HG03521 (cell line): ENCODE measurements at regions not wholly inside any gene's neighbourhood (a gene's known extent, or its start where the extent isn't known, plus 50 kb on each side); places are given as distances from the start of the nearest gene placed in this dataset.
A peak's percentile ranks its signal among the peaks of the same experiment; 100 is the strongest.

Experiments used
- ATAC-seq: cut with Tn5 transposase; IDR thresholded peaks from one replicate; pipeline ENCODE4 v1.9.1; 2021; ENCODE audit warnings: mild to moderate bottlenecking, moderate library complexity; ENCODE audit not compliant: unreplicated experiment

GRCh38 chr4:181312066-181312465 lies 931.1 kb upstream of the TENM3 start:
- no peak for ATAC-seq

DNA sequence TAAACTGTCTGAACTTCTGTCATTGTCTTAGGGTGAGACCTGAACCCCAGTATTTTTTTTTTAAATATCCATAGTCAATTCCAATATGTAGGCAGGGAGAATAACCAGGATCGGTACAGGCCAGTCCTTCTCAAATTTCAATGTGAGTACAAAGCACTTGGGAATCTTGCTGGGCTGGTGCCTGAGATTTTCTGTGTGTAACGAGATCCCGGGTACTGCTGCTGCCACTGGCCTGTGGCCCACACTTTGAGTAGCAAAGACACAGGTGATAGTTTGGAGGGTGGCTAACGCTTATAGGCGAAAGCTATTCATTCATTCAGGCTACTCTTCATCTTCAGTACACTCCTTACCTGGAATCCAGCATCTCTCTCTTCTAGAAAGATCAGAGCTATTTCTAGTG lies 923.6 kb upstream of the TENM3 start:
- ATAC-seq = no peak

- peak; percentile 95 for ATAC-seq
Measured at GRCh38 chr4:181323061-181323460, 920.1 kb upstream of the TENM3 start.

GRCh38 chr4:181330654-181331201 lies 912.5 kb upstream of the TENM3 start:
- ATAC-seq = no peak

DNA sequence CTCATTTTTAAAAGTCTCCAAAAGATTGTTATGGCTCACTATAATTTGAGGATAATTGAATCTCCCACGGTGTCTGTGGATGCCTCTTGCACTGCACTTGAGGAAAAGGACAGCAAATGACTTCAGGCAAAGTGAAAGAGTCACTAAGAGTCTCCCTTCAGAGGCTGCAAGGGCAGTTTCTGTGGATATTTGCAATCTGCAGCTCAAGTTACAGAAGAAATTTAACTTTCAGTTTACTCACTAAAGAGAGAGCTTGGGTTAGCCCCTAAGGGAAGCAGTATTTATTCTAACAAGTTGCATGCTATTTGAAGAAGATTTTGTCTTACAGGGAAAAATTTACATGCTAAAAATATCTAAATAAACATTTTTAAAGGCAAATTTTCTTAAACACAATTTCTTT lies 912.0 kb upstream of the TENM3 start:
- no peak for ATAC-seq

DNA sequence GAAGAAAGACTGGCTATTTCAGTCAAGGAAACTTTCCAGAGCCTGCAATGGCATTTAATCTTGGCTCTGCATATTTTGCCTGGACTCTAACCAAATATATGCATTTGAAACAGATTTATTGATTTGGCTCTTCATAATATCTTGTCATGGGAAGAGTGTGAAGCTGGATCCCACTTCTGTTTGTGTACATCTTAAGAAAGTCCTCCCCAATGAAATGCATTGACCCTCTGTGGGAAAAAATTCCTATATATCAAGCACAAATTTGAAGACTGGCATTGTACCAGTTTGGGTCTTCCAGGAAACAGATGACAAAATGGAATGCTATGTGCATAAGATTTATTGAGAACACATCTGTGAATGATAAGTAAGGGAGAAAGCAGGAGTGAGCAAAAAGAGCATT lies 897.3 kb upstream of the TENM3 start:
- ATAC-seq = no peak

GRCh38 chr4:181350615-181351415 lies 892.4 kb upstream of the TENM3 start:
- ATAC-seq = no peak

DNA sequence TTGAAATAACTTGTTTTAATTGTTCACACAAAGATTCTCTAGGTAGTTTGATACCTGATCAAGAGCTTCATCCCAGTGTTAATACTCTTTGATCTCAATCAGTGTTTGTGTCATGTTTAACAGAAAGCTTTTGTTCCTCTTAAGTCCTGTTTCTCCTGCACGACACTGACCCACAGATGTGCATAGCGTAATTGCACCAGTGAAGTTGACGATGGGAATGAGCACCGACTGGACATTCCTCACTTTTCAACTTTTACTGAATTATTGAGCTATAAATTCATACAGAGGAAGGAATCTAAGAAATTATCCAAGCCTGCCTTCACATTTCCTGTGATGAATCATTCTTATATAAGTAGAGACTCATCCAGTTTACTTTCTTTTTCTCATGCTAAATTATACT lies 878.7 kb upstream of the TENM3 start:
- ATAC-seq = no peak

- ATAC-seq = no peak
Measured at GRCh38 chr4:181365671-181366070, 877.5 kb upstream of the TENM3 start.

DNA sequence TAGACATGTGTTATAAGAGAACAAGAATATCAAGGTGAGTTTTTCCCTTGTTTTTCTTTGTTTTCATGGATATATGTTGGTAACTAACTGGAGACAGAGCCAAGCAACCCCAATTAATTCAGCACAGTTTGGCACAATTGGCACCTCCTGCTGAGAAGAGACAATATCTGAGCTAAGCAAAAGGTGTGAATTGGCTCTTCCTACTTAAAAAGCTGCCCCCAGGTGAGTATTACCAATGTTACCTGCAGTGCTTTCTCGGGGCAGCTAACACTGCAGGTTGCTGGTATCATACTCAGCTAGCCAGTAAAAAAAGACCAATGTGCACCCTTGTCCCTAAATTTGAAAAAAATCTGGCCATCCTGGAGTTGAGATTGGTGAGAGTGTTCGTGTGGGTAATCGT lies 871.2 kb upstream of the TENM3 start:
- ATAC-seq = no peak

GRCh38 chr4:181376058-181376457 lies 867.1 kb upstream of the TENM3 start:
- no peak for ATAC-seq

DNA sequence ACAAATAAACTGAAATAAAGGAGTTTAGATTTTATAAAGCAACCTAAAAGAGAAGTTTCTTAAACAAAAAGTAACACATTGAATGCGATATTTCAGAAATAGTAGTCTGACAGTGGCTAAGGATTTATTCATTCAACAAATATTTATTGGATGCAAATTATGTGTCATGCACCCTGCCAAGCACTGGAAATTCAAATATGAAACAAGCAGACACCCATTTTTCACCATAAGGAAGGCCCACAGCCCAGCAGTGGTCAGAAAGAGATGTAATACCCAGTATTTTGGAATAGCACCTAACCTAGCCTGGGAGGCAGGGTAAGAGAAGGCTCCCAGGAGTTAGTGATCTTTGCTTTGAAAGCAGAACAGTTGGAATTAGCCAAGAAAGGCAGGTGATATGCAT lies 855.1 kb upstream of the TENM3 start:
- no peak for ATAC-seq

- ATAC-seq = no peak
Measured at GRCh38 chr4:181416966-181417365, 826.2 kb upstream of the TENM3 start.

DNA sequence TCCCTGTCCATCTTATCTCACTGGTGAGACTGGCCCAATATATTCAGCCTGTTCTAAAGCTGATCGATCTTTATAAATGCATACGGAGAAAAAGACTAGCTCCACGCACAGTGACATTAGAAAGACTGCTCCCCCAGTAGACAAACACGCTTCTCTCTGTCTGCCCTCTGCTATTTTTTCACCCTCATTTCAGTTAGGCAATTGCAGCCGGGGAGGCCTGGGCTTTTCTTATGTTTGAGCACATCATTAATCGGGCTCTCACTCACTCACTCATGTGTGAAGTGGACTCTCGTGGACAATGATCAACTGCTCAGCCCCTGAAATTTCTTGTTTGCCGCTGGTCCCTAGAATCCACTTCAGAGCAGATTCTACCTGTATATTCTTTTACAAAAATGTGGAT lies 824.7 kb upstream of the TENM3 start:
- ATAC-seq = no peak

DNA sequence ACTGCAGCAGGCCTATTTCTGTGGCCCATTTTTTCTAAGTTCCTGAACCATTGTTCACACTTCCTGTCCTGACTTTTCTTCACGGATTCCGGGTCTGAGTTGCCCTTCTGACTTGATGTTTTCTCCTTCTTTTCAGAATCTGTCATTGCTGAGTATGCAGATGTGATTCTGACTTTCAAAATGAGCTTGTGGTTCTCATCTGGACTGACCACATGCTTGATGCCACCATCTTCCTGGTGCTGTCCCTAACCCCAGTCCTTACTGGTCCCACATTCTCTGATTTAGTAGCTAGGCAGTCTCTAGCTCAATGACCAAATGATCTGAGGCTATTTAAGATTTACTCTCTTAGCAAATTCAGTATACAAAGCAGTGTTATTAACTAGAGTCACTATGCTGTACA lies 822.3 kb upstream of the TENM3 start:
- no peak for ATAC-seq

GRCh38 chr4:181424362-181425016 lies 818.7 kb upstream of the TENM3 start:
- no peak for ATAC-seq

- no peak for ATAC-seq
Measured at GRCh38 chr4:181427076-181427475, 816.1 kb upstream of the TENM3 start.

- ATAC-seq = no peak
Measured at GRCh38 chr4:181431006-181431405, 812.2 kb upstream of the TENM3 start.

DNA sequence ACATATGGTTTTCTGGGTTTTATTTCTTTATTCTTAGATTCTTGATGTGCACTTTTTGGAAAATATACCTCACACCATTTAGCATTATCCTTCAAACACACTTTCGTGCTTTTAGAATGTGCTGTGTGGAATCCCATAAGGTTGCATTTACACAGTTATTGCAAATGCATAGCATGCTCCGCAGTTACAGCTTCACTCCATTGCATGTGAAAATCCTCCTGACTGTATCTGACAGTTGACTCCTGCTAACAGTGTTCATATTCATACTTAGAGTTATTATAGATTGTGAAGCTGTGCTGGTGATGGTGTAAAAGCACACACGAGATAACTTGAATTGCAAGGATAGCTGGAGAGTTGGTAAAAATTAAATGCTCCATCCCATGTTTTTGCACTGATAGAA lies 811.5 kb upstream of the TENM3 start:
- no peak for ATAC-seq

DNA sequence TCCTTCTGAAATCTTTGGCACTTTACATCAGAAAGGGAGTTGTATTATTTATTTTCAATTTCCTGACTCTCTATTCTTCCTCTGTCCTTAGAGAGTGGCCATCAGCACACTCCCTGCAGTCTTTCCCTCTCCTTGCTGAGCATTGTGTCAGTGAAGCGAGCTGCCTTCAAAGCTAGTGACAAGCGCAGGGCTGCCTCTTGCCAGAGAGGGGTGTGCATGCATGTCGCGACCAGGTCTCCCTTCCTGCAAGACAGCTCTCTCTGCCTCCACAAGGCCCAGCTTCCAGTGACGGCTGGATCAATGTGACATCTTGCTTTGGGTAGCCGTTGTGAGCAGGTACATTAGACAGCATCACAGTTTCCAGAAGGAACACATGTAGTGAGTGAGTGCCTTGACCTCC lies 810.9 kb upstream of the TENM3 start:
- no peak for ATAC-seq

DNA sequence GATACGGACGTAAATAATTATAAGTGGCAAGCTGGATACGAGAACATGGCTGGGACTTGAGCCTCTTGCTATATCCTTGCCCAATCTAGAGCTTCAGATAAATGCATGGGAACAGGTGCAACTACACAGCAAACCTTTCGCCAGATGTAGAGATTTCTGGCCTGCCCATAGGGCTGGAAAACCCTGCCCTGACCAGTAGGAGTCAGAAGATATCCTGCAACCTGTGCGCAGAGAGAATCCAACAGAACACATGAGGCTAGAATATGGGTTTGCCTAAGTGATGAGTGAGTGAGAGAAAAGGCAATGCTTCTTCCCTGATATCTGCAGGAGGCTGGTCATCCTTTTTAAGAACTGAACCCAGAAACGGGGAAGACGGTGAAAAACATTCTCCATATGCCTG lies 805.3 kb upstream of the TENM3 start:
- ATAC-seq = no peak

DNA sequence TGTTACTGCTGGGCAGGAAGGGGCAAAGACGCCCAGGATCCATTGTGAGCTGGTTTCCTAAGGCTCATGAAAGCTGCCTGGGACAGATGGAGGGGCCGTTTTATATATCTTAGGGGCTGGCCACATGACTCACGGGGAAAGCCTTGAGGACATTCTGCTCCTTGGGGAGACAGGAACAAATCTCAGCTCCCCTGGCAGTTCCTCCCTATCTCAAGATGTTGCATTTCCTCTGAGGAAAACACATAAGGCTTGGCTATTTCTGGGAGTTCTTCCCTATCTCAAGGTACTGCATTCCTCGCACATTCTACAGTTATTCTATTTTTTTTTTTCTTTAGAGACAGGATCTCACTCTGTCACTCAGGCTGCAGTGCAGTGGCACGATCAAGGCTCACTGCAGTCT lies 804.6 kb upstream of the TENM3 start:
- ATAC-seq = no peak
